Stimulated activated CD8-positive, alpha-beta memory T cell treated with anti-CD3 and anti-CD28 coated beads, Interleukin-2, amount 100 ng/mL, for 48 hours (primary cell): ENCODE measurements at regions not wholly inside any gene's neighbourhood (a gene's known extent, or its start where the extent isn't known, plus 50 kb on each side); places are given as distances from the start of the nearest gene placed in this dataset.
"Not testable (repeated sequence)": the region's sequence is repeated elsewhere in the genome, so short reads cannot be mapped to it uniquely, and the experiment has no call there.

ENCODE experiments used
- DNase-seq, 2 donors: peaks; one replicate each; pipeline ENCODE4 v3.0.0-alpha.2; 2020; ENCODE audit warnings: low read depth in 2 of 2

DNA sequence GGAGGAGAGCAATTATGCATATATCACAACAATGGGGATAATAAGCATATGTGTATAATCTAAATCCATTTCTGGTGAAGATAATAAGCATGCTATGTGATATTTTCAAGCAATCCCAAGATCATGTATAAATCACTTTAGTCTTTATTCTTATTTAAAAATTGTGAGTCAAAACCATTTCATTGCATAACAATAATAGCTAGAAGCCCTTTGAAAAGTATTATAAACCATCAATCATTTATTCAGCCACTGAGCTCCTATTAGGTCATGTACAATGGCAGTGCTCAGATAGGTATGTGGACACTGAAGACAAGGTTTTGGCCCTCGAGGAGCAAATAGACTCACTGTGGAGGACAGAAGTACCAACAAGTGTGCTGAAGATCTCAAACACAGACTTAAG, 113.1 kb downstream of the CDCA7 start:
- no peak for DNase-seq

DNA sequence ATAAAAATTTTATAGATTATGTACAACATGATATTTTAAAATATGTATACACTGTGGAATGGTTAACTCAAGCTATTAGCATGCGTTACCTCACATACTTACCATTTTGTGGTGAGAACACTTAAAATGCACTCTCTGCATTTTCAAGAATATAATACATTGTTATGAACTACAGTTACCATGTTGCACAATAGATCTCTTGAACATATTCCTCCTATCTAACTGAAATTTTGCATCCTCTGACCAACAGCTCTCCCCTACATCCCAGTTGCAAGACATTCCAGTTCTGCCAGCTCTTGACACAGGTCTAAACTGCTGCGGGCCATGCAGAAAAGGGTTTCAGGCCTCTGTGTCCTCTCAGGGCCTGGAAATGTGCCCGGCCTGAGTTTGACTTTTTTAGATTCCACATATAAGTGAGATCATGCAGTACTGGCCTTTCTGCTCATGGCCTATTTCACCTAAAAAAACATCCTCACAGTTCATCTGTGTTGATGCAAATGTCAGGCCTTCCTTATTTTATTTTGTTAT, 113.7 kb downstream of the CDCA7 start:
- DNase-seq: no peak

DNA sequence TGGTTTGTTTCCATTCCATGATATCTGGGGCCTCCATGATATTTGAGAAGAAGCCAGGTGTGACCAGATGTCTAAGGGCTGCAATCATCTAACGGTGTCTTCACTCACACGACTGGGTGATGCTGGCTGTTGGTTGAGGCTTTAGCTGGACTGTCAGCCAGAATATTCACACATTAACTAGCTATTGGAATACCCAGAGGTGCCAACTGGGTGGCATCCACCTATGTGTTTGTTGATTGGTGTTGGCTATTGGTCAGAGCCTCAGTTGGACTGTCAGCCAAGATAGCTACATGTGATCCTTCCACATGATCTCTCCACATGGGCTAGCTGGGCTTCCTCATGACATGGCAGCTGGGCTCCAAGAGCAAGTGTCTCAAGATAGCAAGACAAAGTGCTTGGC, 117.4 kb downstream of the CDCA7 start:
- no peak for DNase-seq

DNA sequence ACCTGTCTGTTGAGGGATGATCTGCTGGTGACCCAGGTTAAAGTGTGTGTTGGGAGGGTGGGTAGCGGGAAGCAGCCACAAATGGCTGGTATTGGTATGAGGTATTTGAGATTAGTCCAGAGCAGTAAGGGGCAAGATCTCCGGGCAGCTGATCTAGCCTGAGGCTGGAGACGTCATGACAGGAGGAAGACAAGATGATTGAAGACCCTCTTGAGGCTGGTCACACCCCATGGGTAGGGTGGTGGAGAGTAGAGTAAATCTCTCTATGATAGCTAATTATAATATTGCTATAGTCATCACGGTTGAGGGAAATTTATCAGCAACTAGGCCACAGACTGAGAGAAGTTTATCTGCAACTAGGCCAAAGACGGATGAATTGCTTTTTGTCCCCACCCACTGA, 128.5 kb downstream of the CDCA7 start:
- no peak for DNase-seq

DNA sequence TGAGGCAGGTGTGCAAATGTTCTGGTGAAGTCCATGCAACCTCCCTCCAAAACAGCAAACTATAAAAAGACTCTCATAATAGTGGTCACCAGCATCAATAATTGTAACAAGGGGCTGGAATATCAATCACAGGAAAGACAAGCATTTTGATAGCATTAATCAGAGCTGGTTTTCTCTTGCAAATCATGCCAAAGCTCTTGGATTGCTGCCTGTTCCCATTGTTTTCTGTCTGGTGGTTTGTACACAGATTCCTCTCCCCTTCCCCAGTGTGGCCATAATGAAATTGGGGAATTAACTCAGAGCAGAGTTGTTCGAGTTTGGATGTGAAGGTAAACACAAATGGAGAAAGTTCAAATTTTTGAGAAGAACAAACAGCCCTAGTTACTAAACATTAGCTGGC, 134.2 kb downstream of the CDCA7 start:
- no peak for DNase-seq

DNA sequence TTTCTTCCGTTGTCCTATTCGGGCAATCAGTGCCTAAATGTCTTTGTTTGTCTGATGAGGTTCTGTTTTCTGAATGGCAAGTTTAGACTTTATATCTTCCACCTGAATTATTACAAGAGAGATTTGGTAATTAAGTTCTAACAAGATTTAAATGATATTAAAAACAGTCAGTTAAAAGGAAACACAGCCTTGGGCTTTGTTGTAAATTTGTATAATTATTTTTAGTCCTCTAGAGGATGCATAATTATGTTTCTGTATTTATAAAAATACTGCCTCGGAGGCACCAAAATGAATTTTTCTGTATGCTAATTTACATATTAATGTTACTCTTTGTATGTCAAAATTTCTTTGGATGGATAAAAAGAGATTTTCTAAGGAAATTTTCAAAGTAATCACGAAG, 136.7 kb downstream of the CDCA7 start:
- no peak for DNase-seq

DNA sequence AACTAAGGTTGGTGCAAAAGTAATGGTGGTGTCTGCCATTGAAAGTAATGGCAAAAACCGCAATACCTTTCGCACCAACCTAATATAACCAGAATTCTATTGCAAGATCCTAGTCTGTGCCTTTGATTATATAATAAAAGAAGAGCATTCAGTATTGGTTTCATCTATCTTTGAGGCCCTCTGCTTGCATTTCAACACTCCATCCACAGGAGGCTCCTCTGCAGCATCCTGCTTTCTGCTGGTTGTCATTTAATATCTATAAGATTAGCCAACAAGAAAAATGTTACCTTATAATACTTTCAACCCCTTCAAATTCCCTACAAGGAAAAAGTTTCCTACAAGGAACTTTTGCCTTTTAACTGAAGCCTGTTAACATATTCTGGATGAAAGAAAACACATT, 139.2 kb downstream of the CDCA7 start:
- no peak for DNase-seq

DNA sequence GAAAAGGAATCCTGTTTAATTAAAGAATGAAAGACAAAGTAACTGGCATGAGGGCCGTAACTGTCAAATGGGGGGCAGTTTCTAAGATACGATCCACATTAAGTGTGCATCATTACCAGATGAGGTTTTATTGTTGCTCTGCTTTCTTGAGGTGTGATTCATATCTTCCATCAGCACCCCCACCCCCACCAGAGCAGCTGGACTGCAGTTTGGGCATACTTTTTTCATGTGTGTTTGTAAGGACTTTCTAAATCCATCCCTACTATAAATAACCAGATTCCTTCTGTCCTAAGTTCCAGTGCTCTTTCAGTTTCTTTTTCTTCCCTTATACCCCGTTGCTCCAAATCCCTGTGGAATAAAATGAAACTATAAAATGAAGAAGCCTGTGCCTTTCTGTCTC, 142.1 kb downstream of the CDCA7 start:
- no peak for DNase-seq

DNA sequence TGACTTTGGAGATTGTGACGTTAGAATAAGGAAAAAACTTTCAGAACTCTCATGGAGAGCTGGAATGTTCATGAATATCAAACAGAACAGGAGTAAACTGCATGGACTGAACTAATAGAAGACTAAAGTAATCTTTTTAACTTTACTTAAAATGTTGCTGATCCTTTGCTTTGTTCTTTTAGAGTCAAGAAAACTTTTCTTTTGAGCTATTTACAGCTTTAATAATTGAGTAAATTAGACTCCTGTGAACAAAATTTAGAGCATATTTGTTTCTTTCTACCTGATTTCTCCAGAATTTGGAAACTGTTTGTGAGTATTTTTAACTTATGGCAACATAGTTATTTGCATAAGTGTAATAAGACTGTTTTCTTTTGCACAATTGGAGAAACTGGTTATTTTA, 146.3 kb downstream of the CDCA7 start:
- no peak for DNase-seq

DNA sequence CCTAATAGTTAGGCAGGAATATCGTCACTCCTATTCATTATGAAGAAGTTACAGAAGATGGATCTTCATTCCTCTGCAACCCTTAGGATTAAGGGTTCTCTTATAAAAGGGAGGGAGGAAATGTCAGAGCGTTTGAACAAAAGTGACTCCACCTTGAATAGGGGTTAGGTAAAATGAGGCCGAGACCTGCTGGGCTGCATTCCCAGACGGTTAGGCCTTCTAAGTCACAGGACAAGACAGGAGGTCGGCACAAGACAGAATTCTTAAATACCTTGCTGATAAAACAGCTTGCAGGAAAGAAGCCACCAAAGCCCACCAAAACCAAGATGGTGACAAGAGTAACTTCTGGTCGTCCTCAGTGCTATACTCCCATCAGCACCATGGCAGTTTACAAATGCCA, 147.6 kb downstream of the CDCA7 start:
- no peak for DNase-seq

DNA sequence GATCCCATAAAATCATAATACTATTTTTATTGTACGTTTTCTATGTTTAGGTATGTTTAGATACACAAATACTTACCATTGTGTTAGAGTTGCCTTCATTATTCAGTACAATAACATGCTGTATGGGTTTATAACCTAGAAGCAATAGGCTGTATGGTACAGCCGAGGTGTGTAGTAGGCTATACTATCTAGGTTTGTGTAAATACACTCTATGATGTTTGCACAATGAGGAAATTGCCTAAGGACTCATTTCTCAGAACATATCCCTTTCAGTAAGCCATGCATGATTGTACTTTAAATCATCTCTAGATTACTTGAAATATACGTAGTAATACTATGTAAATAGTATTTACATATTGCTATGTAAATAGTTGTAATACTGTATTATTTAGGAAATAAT, 156.7 kb downstream of the CDCA7 start:
- DNase-seq: no peak

DNA sequence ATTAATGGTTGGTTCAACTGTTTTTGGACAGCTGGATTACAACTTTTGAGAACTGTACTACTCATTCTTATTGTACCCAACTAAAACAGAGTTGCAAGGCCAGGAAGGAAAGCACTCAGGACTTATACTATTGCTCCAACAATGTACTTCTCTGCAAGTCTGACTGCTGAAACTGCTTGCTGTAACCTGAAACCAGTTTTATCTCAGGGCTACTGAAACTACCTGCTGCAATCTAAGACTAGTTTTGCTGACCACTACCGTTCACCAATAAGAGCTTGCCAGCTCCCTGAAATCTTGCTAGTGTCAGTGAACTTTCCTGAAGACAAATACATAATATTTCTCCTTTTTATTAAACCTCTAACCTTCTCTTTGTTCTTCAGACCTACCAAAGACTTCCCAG, 157.3 kb downstream of the CDCA7 start:
- no peak for DNase-seq

DNA sequence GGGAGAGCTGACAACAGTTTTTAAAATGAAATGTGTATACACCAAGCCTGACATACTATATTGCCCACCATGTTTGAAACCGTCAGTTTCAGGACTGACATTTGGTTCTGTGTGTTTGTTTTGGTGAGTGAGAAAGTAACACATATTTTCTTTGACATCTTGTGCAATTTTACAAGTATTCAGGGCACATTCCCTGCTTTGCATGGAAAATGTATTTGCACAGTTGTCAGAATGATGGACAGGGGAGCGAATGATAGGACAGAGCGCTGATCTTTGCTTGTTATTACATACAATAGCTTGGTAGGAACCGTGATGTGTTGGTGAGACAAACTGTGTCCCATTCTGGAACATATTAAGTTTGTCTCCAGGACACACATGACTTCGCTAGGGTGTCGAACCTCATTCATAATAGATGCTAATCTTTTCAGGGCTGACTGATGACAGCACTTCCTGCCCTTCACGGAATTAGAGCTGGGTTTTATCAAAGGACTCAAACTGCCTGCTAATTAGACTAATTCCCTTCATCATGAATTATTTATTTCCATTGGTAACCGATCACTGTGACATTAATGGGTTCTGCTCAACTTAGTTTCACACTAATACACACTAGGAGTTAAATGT, 158.5 kb downstream of the CDCA7 start:
- no peak for DNase-seq

DNA sequence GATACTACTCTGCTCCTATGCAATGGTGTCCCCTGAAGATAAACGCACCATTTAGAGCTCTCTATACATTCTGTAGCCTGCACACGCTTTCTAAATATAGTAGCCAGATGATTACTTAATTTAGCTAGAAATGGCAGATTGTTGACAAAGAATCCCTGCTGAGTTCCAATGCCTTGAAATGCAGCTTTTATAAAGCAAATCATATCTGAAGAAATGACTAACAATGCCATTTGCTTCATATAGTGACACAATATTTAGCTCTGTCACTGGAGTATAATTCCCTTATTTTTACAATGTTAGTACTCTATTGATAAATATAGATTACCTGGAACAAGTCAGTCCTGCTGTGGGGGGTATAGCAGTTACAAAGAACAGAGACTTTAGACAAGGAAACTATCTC, 166.2 kb downstream of the CDCA7 start:
- DNase-seq: no peak

DNA sequence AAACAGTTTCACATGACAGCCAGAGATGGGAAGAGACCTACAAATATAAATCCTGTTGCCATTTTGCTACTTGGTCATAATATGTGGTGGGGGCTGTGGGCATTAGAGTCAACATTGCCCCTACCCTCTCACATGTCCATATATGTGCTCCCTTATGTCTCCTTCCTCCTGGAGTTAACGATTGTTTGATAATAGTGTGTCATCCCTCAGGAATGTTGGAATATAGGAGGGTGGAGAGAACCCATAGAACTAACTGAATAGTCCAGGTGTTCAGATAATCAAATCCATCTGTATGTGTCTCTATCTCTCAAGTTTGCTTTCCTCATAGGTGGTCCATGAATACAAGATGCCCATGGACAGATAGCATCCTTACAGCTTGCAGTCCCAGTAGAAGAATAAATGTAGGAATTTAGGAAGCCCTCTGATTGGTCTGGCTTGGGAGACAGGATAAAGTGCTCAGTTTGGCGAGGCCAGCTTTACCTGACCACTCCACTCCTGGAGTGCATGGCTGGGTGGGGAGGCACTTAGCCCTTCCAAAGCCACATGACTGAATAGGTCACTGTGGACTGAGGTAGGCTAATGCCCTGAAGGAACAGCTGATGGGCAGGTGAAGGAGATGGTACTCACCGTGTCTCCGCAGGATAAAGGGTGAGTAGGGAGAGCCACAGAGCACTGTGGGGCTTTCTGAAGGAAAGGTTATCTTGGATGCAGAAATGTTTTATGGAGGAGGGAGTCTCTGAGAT, 166.9 kb downstream of the CDCA7 start:
- no peak for DNase-seq

DNA sequence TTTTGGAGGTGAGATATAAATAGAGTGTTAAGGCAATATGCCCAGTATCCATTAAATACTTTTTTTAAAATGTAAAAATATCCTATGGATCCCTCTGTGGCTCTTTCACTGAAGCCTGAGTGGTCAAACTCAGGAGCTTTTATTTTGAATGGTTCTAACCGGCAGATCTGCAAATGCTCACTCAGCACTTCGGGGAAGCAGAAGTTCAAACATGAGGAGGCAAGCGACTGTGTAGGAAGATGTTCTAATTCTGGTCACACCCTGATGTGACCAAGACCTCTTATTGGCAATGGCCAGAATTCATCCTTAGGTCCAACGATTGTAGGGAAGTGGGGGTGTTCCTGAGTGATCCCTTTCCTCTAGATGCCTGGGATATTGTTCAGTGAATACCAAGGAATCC, 168.8 kb downstream of the CDCA7 start:
- DNase-seq: no peak

DNA sequence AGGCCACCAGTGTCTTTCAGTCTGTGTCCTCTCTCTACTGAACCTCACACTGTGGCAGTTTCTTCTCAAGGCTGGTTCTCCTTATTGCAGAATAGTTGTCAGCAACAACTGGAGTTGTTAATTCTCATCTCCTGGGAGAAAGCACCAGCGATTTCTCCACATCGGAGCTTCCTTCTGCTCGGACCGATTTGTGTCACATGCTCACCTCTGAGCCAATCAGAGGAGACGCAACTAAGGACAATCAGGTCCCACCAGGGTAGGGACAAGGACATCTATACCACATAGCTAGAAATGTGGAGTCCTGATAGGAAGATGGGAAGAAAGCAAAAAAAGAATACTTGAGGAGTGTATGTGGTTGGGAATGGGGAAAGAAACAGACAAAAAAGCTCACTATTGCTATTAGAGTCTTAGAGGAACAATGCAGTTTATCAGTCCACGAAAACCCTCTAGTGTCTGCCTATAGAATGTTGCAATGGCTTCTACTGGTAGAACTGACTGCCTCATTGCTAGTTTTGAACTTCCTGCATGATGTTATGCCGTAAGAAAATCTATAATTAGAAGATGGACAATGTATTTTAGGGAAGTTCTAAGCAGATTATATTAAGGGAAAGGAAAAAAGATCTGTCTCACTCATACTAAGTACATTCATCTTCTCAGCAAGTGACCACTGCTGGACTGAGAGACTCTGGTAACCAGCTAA, 169.7 kb downstream of the CDCA7 start:
- DNase-seq: no peak

DNA sequence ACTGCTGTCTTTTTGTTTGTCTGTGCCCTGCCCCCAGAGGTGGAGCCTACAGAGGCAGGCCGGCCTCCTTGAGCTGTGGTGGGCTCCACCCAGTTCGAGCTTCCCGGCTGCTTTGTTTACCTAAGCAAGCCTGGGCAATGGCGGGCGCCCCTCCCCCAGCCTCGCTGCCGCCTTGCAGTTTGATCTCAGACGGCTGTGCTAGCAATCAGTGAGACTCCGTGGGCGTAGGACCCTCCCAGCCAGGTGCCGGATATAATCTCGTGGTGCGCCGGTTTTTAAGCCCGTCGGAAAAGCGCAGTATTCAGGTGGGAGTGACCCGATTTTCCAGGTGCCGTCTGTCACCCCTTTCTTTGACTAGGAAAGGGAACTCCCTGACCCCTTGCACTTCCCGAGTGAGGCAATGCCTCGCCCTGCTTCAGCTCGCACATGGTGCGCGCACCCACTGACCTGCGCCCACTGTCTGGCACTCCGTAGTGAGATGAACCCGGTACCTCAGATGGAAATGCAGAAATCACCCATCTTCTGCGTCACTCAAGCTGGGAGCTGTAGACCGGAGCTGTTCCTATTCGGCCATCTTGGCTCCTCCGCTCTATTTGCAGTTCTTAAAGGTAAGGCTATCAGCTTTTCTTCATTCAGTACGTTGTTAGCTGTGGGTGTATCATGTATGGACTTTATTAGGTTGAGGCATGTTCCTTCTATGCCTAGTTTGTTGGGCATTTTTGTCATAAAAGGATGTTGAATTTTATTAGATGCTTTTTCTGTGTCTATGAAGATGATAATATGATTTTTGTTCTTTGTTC, 178.3 kb downstream of the CDCA7 start:
- DNase-seq: not testable (repeated sequence)

DNA sequence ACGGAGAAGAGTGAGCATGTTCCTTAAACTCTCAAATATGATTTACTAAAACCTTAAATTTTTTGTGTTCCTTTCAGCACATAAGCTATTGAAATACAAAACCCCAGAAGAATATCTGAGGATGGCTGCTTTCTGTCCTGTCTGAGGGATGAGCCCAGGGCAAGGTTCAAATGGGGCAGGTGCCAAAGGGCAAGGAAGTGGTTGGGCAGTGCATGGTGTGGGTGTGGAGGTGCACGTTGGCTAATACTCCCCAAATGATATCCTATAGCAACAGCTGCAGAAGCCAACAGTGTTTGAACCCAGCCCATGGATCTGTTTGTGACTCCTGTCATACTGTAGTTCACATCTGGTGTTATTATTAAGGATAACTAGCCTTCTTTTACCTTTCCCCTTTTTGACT, 183.0 kb downstream of the CDCA7 start:
- no peak for DNase-seq

DNA sequence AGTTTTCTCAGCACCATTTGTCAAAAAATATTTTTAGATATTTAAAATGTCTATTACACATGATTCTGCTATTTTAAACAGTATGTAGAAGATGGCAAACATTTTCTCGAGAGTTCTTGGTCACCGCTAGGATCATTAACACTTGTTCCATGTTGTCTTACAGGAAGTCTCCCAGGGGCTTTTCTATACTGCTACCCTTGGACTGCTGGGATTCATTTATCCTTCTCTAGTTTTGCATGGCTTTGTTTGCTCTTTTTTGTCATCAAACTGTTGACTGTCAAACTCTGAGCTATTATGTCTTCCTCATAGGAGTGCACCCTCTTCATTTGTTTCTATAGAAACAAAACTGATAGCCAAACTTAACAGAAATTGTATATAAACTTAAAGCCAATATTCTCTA, 184.9 kb downstream of the CDCA7 start:
- DNase-seq: no peak

DNA sequence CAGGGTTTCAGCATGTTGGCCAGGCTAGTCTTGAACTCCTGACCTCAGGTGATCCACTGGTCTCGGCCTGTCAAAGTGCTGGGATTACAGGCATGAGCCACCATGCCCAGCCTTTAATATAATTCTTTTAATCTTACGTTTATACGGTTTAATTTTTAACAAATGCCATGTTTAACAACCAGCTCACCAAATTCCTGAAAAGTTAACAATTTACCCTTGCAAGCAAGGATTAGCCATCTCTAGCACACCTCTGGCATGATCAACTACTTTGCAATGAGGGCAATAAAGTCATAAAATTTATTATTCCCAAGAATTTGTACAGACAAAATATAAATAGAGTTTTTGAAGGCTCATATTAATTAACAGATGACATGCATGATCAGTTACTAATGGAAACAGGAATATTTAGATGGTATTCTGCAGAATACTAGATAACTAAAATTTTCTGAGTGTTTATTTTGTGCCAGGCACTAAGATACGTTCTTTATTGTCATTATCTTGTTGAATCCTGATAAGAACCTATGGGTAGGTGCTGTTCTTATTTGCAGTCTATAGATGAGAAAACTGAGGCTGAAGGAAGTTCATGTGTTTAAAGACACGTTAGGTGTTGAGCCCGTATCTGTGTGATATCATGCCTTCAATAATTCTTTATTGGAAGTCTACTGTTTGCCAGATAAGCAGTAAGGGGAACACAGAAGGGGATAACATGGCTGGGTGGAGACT, 190.1 kb downstream of the CDCA7 start:
- DNase-seq: no peak

DNA sequence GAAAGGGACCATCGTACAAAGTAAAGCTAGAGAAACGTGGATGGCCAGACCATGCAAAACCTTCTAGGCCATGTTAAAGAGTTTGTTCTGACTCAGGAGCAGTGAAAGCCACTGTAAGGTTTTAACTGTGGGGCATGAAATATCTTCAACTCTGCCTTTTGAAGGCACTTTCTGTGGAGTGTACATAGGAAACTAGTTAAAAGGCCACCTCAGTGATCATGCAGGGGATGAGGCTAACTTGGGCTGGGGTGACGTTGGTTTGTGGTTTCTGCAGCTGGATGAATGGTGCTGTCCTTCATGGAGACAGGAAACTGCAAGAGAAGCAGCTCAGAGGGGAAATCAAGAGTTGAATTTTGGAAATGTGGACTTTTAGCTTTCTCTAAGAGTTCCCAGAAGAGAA, 190.7 kb downstream of the CDCA7 start:
- no peak for DNase-seq
